ENCODE measurements at regions not wholly inside any gene's neighbourhood (a gene's known extent, or its start where the extent isn't known, plus 50 kb on each side); places are given as distances from the start of the nearest gene placed in this dataset.
A peak's percentile ranks its signal among the peaks of the same experiment; 100 is the strongest.

DNA sequence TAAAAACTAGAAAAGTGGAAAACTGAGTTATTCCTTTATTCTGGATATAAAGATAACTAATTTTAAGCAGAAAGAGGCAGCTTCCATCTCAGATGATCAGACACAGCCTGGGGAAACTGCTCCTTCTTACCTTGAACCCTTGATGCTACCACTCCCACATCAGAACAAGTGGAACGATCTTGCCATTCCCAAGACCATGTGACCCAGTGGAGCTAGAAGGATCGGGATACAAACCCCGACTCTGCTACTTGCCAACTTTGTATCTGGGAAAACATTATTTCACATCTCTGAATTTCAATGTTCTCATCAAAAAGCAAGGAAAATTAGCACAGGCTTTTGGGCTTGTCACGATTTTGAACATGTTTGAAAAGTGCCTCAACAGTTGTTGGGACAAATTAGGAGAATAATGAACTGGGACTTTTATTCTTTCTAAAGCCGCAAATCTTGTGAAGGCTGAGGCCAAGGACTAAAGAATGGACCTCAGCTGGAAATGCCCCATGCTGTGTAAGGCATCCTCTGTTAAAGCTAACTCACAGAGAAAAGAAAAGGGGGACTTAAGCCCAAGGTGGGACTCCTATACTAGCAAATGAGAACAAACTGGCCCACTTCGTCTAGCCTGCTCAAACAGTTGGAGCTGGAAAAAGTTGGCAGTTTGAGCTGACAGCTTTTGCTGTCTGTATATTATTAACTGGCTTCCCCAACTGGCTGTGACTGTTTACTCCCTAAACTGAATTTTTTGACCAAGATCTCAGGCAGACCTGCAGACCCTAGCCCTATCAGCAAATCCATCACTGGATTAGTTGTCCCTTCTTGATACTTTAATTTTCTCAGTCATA lies 552.3 kb downstream of the EFNA5 start:
- no peak overlapping the region for H3K27ac ChIP-seq (ENCODE audit: low read depth, low read length)
- no peaks in the 10 kb centered on the region for H3K4me1 ChIP-seq (ENCODE audit: control insufficient read depth in 3 of 3, insufficient read depth in 3 of 3, low read length in 3 of 3)
- H3K27me3 ChIP-seq (ENCODE audit: control insufficient read depth in 3 of 3, insufficient read depth in 3 of 3, low read length in 3 of 3) = no peaks in the 10 kb centered on the region
- no peaks in the 10 kb centered on the region for H3K36me3 ChIP-seq (ENCODE audit: control insufficient read depth in 3 of 3, insufficient read depth in 3 of 3, low read length in 3 of 3)
- no peak overlapping the region for H3K9ac ChIP-seq (ENCODE audit: low read depth in 1 of 3, low read length in 3 of 3)
- no peaks in the 10 kb centered on the region for H3K9me3 ChIP-seq (ENCODE audit: control insufficient read depth in 3 of 3, low read length in 3 of 3)
- no peak overlapping the region for H3K4me3 ChIP-seq (ENCODE audit: low read length in 3 of 3)

DNA sequence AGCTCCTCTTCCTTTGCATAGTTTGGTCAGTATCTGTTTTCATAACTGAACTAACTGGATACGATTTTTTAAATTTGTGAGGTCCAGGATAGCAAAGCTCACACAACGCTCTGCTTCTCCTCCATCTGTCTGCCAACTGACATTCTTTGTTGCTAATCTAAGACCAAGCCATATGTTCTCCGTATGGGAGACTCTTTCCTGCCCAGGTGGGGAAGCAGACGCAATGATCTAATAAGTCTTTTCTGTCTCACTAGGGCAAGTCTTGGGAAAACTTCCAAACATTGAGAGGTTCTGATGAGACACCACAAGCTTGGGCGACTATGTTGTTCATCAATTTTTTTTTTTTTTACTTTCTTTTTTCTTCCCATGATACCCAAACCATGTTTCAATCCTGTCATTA lies 558.5 kb downstream of the EFNA5 start:
- Histone ChIP-seq H3K4me3 (ENCODE audit: low read length in 3 of 3) (no peak overlapping the region), H3K27me3 (ENCODE audit: control insufficient read depth in 3 of 3, insufficient read depth in 3 of 3, low read length in 3 of 3) (no peaks in the 10 kb centered on the region), H3K36me3 (ENCODE audit: control insufficient read depth in 3 of 3, insufficient read depth in 3 of 3, low read length in 3 of 3) (no peaks in the 10 kb centered on the region), H3K9me3 (ENCODE audit: control insufficient read depth in 3 of 3, low read length in 3 of 3) (no peaks in the 10 kb centered on the region), H3K27ac (ENCODE audit: low read depth, low read length) (no peak overlapping the region), H3K4me1 (ENCODE audit: control insufficient read depth in 3 of 3, insufficient read depth in 3 of 3, low read length in 3 of 3) (no peaks in the 10 kb centered on the region), H3K9ac (ENCODE audit: low read depth in 1 of 3, low read length in 3 of 3) (no peak overlapping the region)

DNA sequence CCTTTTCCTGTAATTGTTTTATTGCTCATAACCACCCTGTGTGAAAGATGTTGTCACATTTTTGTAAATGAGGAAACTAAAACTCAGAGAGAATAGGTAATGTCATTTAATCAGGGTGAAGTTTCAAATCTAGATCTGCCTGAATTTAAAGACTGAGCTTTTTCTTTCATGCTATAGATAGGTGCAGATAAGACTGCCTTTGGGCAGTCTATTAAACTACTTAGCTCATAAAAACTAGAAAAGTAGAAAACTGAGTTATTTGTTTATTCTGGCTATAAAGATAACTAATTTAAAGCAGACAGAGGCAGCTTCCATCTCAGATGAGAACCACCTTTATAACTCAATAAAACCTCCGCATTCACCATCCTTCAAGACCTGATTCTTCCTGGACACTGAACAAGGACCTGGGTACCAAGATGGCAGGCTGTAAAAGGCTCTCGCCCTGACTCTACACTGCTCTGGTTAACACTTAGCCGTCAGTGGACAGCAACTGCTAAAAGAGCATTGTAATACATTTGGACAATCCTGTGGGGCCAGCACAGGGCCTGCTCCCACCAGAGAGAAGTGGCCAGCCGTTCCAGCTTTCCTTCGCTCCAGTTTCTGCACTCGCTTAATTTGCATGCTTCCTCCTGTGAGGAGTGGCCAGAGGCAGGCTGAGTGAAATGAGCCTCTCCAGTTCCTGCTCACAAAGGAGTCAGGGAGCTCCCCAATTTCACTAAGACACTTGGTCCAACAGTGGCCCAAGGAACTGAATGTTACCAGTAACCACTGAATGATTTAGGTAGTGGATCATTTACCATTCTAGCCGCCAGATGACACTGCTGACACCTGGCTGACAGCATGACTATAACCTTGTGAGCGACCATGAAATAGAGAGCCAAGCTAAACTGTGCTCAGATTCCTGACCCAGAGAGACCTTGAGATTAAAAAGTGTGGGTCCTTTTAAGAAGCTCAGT lies 566.4 kb downstream of the EFNA5 start:
- H3K9ac ChIP-seq (ENCODE audit: low read depth in 1 of 3, low read length in 3 of 3) = no peak overlapping the region
- no peak overlapping the region for H3K4me3 ChIP-seq (ENCODE audit: low read length in 3 of 3)
- no peaks in the 10 kb centered on the region for H3K9me3 ChIP-seq (ENCODE audit: control insufficient read depth in 3 of 3, low read length in 3 of 3)
- no peaks in the 10 kb centered on the region for H3K36me3 ChIP-seq (ENCODE audit: control insufficient read depth in 3 of 3, insufficient read depth in 3 of 3, low read length in 3 of 3)
- peaks cover 3 to 4% (median 4%) of the 10 kb centered on the region in 3 donors for H3K4me1 ChIP-seq (ENCODE audit: control insufficient read depth in 3 of 3, insufficient read depth in 3 of 3, low read length in 3 of 3)
- H3K27ac ChIP-seq (ENCODE audit: low read depth, low read length) = peak overlapping the region; percentile 28
- H3K27me3 ChIP-seq (ENCODE audit: control insufficient read depth in 3 of 3, insufficient read depth in 3 of 3, low read length in 3 of 3) = no peaks in the 10 kb centered on the region

DNA sequence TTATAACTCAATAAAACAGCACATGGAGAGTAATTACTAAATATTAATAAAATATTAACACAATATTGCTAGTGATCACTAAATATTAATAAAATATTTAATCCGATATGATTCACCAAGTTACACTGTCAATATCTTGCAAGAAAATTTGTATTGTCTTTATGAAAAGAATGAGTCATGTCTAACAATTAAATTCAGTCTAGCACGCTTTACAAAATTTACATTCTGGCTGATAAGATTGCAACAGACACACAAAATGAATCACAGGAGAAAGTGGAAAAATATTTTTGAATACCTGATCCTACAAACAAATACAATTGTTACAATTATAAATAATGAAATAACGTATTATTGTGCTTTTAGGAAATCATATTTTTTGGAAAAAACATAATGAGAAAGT lies 567.2 kb downstream of the EFNA5 start:
- Histone ChIP-seq H3K4me1 (ENCODE audit: control insufficient read depth in 3 of 3, insufficient read depth in 3 of 3, low read length in 3 of 3) (peaks cover 3 to 4% (median 4%) of the 10 kb centered on the region in 3 donors), H3K27me3 (ENCODE audit: control insufficient read depth in 3 of 3, insufficient read depth in 3 of 3, low read length in 3 of 3) (no peaks in the 10 kb centered on the region), H3K9ac (ENCODE audit: low read depth in 1 of 3, low read length in 3 of 3) (no peak overlapping the region), H3K36me3 (ENCODE audit: control insufficient read depth in 3 of 3, insufficient read depth in 3 of 3, low read length in 3 of 3) (no peaks in the 10 kb centered on the region), H3K9me3 (ENCODE audit: control insufficient read depth in 3 of 3, low read length in 3 of 3) (no peaks in the 10 kb centered on the region), H3K4me3 (ENCODE audit: low read length in 3 of 3) (no peak overlapping the region), H3K27ac (ENCODE audit: low read depth, low read length) (no peak overlapping the region)

DNA sequence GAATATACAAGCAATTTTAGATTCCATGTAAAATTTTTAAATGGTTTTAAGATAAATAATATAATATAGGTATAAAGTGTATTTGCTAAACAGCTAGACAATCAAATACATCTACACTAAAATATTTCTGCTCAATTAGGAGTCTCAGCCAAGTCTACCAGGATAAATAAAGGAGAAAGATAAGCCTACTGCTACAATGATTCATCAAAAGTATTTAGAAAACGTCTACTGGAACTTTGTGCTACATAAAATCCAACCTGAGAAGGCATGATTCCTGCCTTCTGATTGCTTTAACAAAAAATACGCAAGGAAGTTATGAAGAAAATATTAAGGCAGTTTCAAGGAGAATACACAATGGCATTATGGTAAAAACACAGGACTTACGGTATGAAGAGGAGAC lies 570.6 kb downstream of the EFNA5 start:
- H3K4me3 ChIP-seq (ENCODE audit: low read length in 3 of 3) = no peak overlapping the region
- H3K27me3 ChIP-seq (ENCODE audit: control insufficient read depth in 3 of 3, insufficient read depth in 3 of 3, low read length in 3 of 3) = no peaks in the 10 kb centered on the region
- H3K36me3 ChIP-seq (ENCODE audit: control insufficient read depth in 3 of 3, insufficient read depth in 3 of 3, low read length in 3 of 3) = no peaks in the 10 kb centered on the region
- H3K4me1 ChIP-seq (ENCODE audit: control insufficient read depth in 3 of 3, insufficient read depth in 3 of 3, low read length in 3 of 3) = peaks cover 3 to 4% (median 4%) of the 10 kb centered on the region in 3 donors
- no peaks in the 10 kb centered on the region for H3K9me3 ChIP-seq (ENCODE audit: control insufficient read depth in 3 of 3, low read length in 3 of 3)
- no peak overlapping the region for H3K27ac ChIP-seq (ENCODE audit: low read depth, low read length)
- no peak overlapping the region for H3K9ac ChIP-seq (ENCODE audit: low read depth in 1 of 3, low read length in 3 of 3)

DNA sequence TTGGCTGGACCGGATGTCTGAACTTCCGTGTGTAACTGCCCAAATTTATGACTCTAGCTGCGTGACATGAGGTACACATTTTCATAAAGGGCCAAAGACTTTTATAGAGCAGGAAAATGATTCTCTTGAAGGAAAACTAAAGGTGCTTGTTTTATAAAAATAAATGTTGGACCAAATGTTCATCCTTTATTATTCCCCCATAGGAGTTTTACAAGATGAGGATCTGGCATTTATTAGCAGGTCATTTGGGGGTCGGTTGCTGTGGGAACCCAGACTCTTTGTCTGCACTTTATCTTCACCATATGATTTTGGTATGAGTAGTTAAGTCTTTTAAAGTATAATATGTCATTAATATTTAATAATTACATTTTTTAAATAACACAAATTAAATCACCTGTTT lies 571.2 kb downstream of the EFNA5 start:
- Histone ChIP-seq H3K4me3 (ENCODE audit: low read length in 3 of 3) (no peak overlapping the region), H3K27ac (ENCODE audit: low read depth, low read length) (no peak overlapping the region), H3K4me1 (ENCODE audit: control insufficient read depth in 3 of 3, insufficient read depth in 3 of 3, low read length in 3 of 3) (peaks cover 2 to 3% (median 2%) of the 10 kb centered on the region in 3 donors), H3K9ac (ENCODE audit: low read depth in 1 of 3, low read length in 3 of 3) (no peak overlapping the region), H3K36me3 (ENCODE audit: control insufficient read depth in 3 of 3, insufficient read depth in 3 of 3, low read length in 3 of 3) (no peaks in the 10 kb centered on the region), H3K27me3 (ENCODE audit: control insufficient read depth in 3 of 3, insufficient read depth in 3 of 3, low read length in 3 of 3) (no peaks in the 10 kb centered on the region), H3K9me3 (ENCODE audit: control insufficient read depth in 3 of 3, low read length in 3 of 3) (peaks cover 0 to 2% (median 0%) of the 10 kb centered on the region in 3 donors)

DNA sequence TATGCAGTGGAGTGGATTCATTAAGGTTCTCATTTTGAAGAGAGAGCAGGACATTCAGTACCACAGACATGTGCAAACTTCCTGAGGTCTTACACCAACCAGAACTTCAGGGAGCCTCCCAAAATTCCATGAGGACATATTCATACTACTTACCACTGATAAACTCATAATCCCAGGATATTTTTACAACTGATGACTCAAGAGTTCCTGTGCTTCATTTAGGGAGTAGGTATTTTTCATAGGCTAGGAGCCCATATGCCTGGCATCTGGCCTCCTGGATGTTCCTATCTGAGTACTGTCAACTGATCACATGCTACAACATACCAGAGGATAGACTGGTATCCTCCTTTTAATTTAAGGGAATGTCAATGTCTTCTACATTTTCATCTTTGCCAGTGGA lies 578.0 kb downstream of the EFNA5 start:
- Histone ChIP-seq H3K4me1 (ENCODE audit: control insufficient read depth in 3 of 3, insufficient read depth in 3 of 3, low read length in 3 of 3) (no peaks in the 10 kb centered on the region), H3K27me3 (ENCODE audit: control insufficient read depth in 3 of 3, insufficient read depth in 3 of 3, low read length in 3 of 3) (no peaks in the 10 kb centered on the region), H3K36me3 (ENCODE audit: control insufficient read depth in 3 of 3, insufficient read depth in 3 of 3, low read length in 3 of 3) (no peaks in the 10 kb centered on the region), H3K4me3 (ENCODE audit: low read length in 3 of 3) (no peak overlapping the region), H3K27ac (ENCODE audit: low read depth, low read length) (no peak overlapping the region), H3K9ac (ENCODE audit: low read depth in 1 of 3, low read length in 3 of 3) (no peak overlapping the region), H3K9me3 (ENCODE audit: control insufficient read depth in 3 of 3, low read length in 3 of 3) (peaks cover 3 to 9% (median 3%) of the 10 kb centered on the region in 3 donors)

DNA sequence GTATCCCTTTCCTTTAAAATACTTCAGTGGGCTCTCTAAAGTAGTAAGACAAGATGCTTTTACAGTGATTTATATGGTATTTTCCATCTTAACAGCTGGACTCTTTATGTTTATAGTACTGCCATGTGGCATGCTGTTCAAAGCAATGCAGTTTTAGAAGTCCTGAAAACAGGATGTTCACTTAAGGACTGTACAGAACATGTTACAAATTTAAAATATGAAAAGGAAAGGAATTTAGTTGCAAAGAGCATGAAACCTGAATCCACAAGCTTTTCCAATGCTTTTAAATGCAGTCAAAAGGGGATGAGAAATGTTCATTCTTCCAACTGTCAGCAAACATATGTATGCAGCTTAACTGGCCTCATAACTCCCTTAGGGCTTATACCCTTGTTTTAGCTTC lies 580.2 kb downstream of the EFNA5 start:
- H3K4me3 ChIP-seq (ENCODE audit: low read length in 3 of 3) = no peak overlapping the region
- H3K9me3 ChIP-seq (ENCODE audit: control insufficient read depth in 3 of 3, low read length in 3 of 3) = peaks cover 3 to 9% (median 3%) of the 10 kb centered on the region in 3 donors
- H3K36me3 ChIP-seq (ENCODE audit: control insufficient read depth in 3 of 3, insufficient read depth in 3 of 3, low read length in 3 of 3) = no peaks in the 10 kb centered on the region
- H3K4me1 ChIP-seq (ENCODE audit: control insufficient read depth in 3 of 3, insufficient read depth in 3 of 3, low read length in 3 of 3) = no peaks in the 10 kb centered on the region
- no peak overlapping the region for H3K27ac ChIP-seq (ENCODE audit: low read depth, low read length)
- no peak overlapping the region for H3K9ac ChIP-seq (ENCODE audit: low read depth in 1 of 3, low read length in 3 of 3)
- no peaks in the 10 kb centered on the region for H3K27me3 ChIP-seq (ENCODE audit: control insufficient read depth in 3 of 3, insufficient read depth in 3 of 3, low read length in 3 of 3)

DNA sequence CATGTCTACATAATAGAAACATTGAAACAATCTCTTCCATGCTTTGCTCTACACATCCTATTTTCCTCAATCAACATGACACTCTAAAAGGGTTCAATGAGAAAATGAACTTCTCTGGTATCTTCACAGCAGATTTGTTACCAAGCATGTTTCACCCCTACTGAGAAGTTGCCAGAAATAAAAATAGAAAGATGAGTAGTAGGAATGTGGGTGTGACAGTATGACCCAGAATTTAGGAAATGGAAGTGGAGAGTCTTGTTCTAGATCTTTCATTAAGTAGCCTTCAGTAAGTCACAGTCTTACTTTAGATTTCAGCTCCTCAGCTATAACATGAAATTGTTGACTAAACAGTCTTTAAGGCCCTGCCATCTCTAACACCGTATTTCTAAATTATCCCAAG lies 581.8 kb downstream of the EFNA5 start:
- Histone ChIP-seq H3K4me3 (ENCODE audit: low read length in 3 of 3) (no peak overlapping the region), H3K9ac (ENCODE audit: low read depth in 1 of 3, low read length in 3 of 3) (no peak overlapping the region), H3K9me3 (ENCODE audit: control insufficient read depth in 3 of 3, low read length in 3 of 3) (peaks cover 0 to 3% (median 1%) of the 10 kb centered on the region in 3 donors), H3K4me1 (ENCODE audit: control insufficient read depth in 3 of 3, insufficient read depth in 3 of 3, low read length in 3 of 3) (no peaks in the 10 kb centered on the region), H3K36me3 (ENCODE audit: control insufficient read depth in 3 of 3, insufficient read depth in 3 of 3, low read length in 3 of 3) (no peaks in the 10 kb centered on the region), H3K27me3 (ENCODE audit: control insufficient read depth in 3 of 3, insufficient read depth in 3 of 3, low read length in 3 of 3) (no peaks in the 10 kb centered on the region), H3K27ac (ENCODE audit: low read depth, low read length) (peak overlapping the region; percentile 27)

DNA sequence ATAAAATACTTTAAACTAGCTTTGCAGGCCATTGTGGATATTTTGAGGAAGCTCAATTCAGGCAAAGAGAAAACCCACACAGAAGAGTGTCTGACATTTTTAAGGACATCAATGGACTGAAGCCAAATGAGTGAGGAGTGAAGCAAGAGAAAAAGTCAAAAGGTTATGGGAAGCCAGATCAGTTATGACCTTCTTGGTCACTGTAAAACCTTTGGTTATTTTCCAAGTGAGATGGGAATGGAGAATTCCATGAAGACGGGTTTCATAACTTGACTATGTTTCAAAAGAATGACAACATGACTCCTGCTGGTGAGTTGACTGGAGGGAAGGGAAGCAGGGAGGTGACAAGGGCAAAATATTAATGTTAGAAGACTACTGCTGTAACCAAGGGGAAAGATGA lies 585.2 kb downstream of the EFNA5 start:
- Histone ChIP-seq H3K36me3 (ENCODE audit: control insufficient read depth in 3 of 3, insufficient read depth in 3 of 3, low read length in 3 of 3) (no peaks in the 10 kb centered on the region), H3K9ac (ENCODE audit: low read depth in 1 of 3, low read length in 3 of 3) (no peak overlapping the region), H3K4me1 (ENCODE audit: control insufficient read depth in 3 of 3, insufficient read depth in 3 of 3, low read length in 3 of 3) (no peaks in the 10 kb centered on the region), H3K4me3 (ENCODE audit: low read length in 3 of 3) (no peak overlapping the region), H3K9me3 (ENCODE audit: control insufficient read depth in 3 of 3, low read length in 3 of 3) (no peaks in the 10 kb centered on the region), H3K27ac (ENCODE audit: low read depth, low read length) (no peak overlapping the region), H3K27me3 (ENCODE audit: control insufficient read depth in 3 of 3, insufficient read depth in 3 of 3, low read length in 3 of 3) (no peaks in the 10 kb centered on the region)
